Neutrophil (primary cell): ENCODE measurements at regions not wholly inside any gene's neighbourhood (a gene's known extent, or its start where the extent isn't known, plus 50 kb on each side); places are given as distances from the start of the nearest gene placed in this dataset.
"Not testable (repeated sequence)": the region's sequence is repeated elsewhere in the genome, so short reads cannot be mapped to it uniquely, and the experiment has no call there.

Experiments
- H3K27ac ChIP-seq: fragments of 200-600 bp; sonication (generic); 2 replicates; pipeline ENCODE4 v1.5.1; 2016; ENCODE audit warnings: mild to moderate bottlenecking, moderate library complexity
- H3K27me3 ChIP-seq: fragments of 200-600 bp; sonication (generic); 2 replicates; pipeline ENCODE4 v1.6.0; 2016; ENCODE audit warnings: mild to moderate bottlenecking
- H3K36me3 ChIP-seq: fragments of 200-600 bp; sonication (generic); 2 replicates; pipeline ENCODE4 v1.5.1; 2017
- H3K4me1 ChIP-seq, 2 experiments: fragments of 200-600 bp in 1 of 2; sonication (generic) in 1 of 2; 1 replicate in 1 of 2; 2 replicates in 1 of 2; pipeline versions ENCODE4 v1.5.1 to v1.6.1; 2013 to 2016; ENCODE audit warnings: low read depth in 1 of 2, low read length in 1 of 2, mild to moderate bottlenecking in 1 of 2, moderate library complexity in 1 of 2; ENCODE audit not compliant: control insufficient read depth in 1 of 2, insufficient read depth in 1 of 2
- H3K4me3 ChIP-seq, 2 experiments: fragments of 200-600 bp in 1 of 2; sonication (generic) in 1 of 2; 1 replicate in 1 of 2; 2 replicates in 1 of 2; pipeline ENCODE4 v1.5.1; 2013 to 2016; ENCODE audit warnings: low read depth in 1 of 2, low read length in 1 of 2, mild to moderate bottlenecking in 1 of 2, moderate library complexity in 1 of 2
- H3K9me3 ChIP-seq: fragments of 200-600 bp; sonication (generic); 2 replicates; pipeline ENCODE4 v1.5.1; 2016
- CTCF ChIP-seq: fragments of 200-600 bp; sonication (generic); IDR thresholded peaks from 2 replicates; pipeline ENCODE4 v1.5.1; 2016; ENCODE audit warnings: antibody characterized with exemption

DNA sequence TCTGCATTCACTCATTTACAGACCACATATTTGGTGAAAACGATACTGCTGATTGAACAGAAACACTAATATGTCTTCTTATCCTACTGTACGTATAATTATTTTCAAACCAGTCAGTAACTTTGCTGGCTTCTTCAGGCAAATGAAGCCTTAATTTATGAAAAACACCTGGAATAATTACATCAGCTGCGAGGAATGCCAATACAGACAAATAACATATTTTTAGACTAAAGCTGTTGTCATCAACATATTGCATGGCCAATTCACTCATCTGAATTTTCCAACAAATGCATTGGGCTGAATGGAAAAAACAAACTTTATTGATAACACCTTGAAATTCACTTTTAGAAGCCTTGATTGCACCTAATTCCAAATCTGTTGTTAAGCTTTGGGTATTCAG is 165.9 kb downstream of the HLX start:
- no peak overlapping the region for H3K27ac ChIP-seq
- no peak overlapping the region for H3K4me3 ChIP-seq
- TF ChIP-seq CTCF: no peak
- no peaks in the 10 kb centered on the region for H3K9me3 ChIP-seq
- no peaks in the 10 kb centered on the region for H3K36me3 ChIP-seq
- no peaks in the 10 kb centered on the region for H3K27me3 ChIP-seq
- H3K4me1 ChIP-seq: peaks cover 25 to 29% of the 10 kb centered on the region in 2 experiments

GRCh38 chr1:221045842-221046831 is 166.9 kb downstream of the HLX start:
- Histone ChIP-seq H3K27ac (peak overlapping the region; percentile 83), H3K36me3 (no peaks in the 10 kb centered on the region), H3K27me3 (no peaks in the 10 kb centered on the region), H3K4me3 (peak overlapping the region; percentile 34 to 36), H3K9me3 (no peaks in the 10 kb centered on the region), H3K4me1 (peaks cover 25 to 29% of the 10 kb centered on the region in 2 experiments)
- TF ChIP-seq CTCF: no peak

DNA sequence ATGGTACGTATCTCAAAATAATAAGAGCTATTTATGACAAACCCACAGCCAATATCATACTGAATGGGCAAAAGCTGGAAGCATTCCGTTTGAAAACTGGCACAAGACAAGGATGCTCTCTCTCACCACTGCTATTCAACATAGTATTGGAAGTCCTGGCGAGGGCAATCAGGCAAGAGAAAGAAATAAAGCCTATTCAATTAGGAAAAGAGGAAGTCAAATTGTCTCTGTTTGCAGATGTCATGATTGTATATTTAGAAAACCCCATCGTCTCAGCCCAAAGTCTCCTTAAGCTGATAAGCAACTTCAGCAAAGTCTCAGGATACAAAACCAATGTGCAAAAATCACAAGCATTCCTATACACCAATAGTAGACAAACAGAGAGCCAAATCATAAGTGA is 172.1 kb downstream of the HLX start:
- H3K27ac ChIP-seq, H3K9me3 ChIP-seq, H3K4me3 ChIP-seq, H3K36me3 ChIP-seq, H3K27me3 ChIP-seq: not testable (repeated sequence)
- peaks cover 17 to 18% of the 10 kb centered on the region in 2 experiments for H3K4me1 ChIP-seq

- no peaks in the 10 kb centered on the region for H3K27me3 ChIP-seq
- H3K4me3 ChIP-seq: no peak overlapping the region
- no peak for TF ChIP-seq CTCF
- no peaks in the 10 kb centered on the region for H3K4me1 ChIP-seq
- no peaks in the 10 kb centered on the region for H3K36me3 ChIP-seq
- no peaks in the 10 kb centered on the region for H3K9me3 ChIP-seq
- no peak overlapping the region for H3K27ac ChIP-seq
Observed at GRCh38 chr1:221053889-221054288, 174.6 kb downstream of the HLX start.

GRCh38 chr1:221059506-221059905 is 180.3 kb downstream of the HLX start:
- Histone ChIP-seq H3K27ac (no peak overlapping the region), H3K9me3 (no peaks in the 10 kb centered on the region), H3K36me3 (no peaks in the 10 kb centered on the region), H3K27me3 (no peaks in the 10 kb centered on the region), H3K4me3 (no peak overlapping the region), H3K4me1 (no peaks in the 10 kb centered on the region)
- no peak for TF ChIP-seq CTCF

DNA sequence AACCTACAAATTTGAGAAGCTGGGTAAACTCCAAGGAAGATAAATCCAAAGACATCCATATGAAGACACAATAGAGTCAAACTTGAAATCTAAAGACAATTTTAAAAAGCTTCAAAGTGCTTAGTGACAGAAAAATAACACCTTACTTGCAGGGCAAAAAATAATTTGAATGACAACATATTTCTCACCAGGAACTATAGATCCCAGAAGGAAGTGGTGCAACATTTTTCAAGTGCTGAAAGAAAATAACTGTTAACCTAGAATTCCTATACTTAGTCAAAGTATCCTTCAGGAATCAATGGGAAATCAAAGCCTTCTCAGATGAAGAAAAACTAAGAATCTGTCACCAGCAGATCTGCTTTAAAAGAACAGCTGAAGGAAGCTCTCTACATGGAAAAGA is 184.4 kb downstream of the HLX start:
- Histone ChIP-seq H3K27me3 (no peaks in the 10 kb centered on the region), H3K4me3 (no peak overlapping the region), H3K36me3 (no peaks in the 10 kb centered on the region), H3K27ac (no peak overlapping the region), H3K9me3 (no peaks in the 10 kb centered on the region), H3K4me1 (peaks cover 17 to 22% of the 10 kb centered on the region in 2 experiments)
- no peak for TF ChIP-seq CTCF
